Right lobe of liver (tissue), 4 donors: ENCODE measurements at regions not wholly inside any gene's neighbourhood (a gene's known extent, or its start where the extent isn't known, plus 50 kb on each side); places are given as distances from the start of the nearest gene placed in this dataset.

Experiments
- CTCF ChIP-seq, 4 donors: fragments of 200-600 bp in 3 of 4; fragments of 450-650 bp in 1 of 4; IDR thresholded peaks; one replicate each; pipeline versions ENCODE4 v1.5.1 to v1.8.0; 2016 to 2022; ENCODE audit warnings: antibody characterized with exemption in 4 of 4, mild to moderate bottlenecking in 2 of 4
- POLR2A ChIP-seq: fragments of 450-650 bp; IDR thresholded peaks from one replicate; pipeline ENCODE4 v1.6.1; 2017; ENCODE audit warnings: antibody characterized with exemption, mild to moderate bottlenecking
- donor health status: DM: no; HTN: no; CAD: no.
- donor health status: DM: no; HTN: no; CAD: no.
- donor health status: DM: no; HTN: yes; CAD: no.

- TF ChIP-seq CTCF (IDR thresholded peaks at IDR 0.05): no peak
- TF ChIP-seq POLR2A: no peak
Observed at GRCh38 chr11:45409587-45409986, 123.4 kb upstream of the SYT13 start.
